ENCODE measurements at regions not wholly inside any gene's neighbourhood (a gene's known extent, or its start where the extent isn't known, plus 50 kb on each side); places are given as distances from the start of the nearest gene placed in this dataset.

DNA sequence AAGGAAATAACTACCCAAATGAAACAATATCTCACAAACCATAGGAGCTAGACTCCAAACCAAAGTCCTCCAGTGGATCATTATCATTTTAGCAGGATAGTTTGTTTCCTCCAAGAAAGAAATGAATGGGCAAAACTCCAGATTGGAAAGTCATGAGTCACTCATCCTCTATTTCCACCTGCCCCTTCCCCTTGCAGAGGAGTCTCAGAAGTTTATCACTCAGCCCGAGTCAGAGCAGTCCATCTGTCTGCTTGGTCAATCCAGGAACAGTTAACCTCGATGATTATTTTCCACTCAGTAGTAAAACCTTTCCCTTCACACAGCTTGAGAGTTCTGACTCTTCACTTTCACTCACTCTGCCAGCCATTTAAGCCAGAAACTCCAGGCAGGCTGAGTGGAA lies 462.2 kb downstream of the BCL11A start:
- H3K9me3 ChIP-seq: no peaks in the 10 kb centered on the region
- peak overlapping the region in 1 of 4 donors; percentile 62 for H3K27ac ChIP-seq
- peaks cover 0 to 10% (median 2%) of the 10 kb centered on the region in 4 donors for H3K4me1 ChIP-seq
- no peak for TF ChIP-seq POLR2A (IDR thresholded peaks at IDR 0.05)
- TF ChIP-seq, protein P1, sequence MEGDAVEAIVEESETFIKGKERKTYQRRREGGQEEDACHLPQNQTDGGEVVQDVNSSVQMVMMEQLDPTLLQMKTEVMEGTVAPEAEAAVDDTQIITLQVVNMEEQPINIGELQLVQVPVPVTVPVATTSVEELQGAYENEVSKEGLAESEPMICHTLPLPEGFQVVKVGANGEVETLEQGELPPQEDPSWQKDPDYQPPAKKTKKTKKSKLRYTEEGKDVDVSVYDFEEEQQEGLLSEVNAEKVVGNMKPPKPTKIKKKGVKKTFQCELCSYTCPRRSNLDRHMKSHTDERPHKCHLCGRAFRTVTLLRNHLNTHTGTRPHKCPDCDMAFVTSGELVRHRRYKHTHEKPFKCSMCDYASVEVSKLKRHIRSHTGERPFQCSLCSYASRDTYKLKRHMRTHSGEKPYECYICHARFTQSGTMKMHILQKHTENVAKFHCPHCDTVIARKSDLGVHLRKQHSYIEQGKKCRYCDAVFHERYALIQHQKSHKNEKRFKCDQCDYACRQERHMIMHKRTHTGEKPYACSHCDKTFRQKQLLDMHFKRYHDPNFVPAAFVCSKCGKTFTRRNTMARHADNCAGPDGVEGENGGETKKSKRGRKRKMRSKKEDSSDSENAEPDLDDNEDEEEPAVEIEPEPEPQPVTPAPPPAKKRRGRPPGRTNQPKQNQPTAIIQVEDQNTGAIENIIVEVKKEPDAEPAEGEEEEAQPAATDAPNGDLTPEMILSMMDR (IDR thresholded peaks at IDR 0.05): no peak
- H3K27me3 ChIP-seq: no peaks in the 10 kb centered on the region
- no peak overlapping the region for H3K4me3 ChIP-seq
- H3K36me3 ChIP-seq: no peaks in the 10 kb centered on the region
- DNase-seq: no peak

DNA sequence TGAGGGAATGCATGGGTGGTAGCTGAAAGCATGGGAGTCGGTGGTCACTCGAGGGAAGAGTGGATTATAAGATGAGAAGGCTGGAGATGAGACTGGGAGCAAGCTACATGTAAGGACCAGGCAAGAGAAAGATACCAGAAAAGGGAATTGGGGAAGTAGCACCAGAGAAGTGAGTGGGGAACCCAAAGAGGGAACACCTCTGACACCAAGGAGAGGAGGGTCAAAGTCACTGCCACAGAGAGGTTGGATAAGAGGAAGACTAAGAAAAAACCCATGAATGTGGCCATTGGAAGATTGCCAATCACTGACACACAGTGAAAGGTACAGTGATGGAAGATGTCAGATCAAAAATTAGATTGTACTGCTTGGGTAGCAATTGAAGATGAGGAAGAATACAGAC lies 473.9 kb downstream of the BCL11A start:
- no peak overlapping the region for H3K4me3 ChIP-seq
- H3K9me3 ChIP-seq: no peaks in the 10 kb centered on the region
- no peak for TF ChIP-seq POLR2A (IDR thresholded peaks at IDR 0.05)
- TF ChIP-seq, protein P1 (IDR thresholded peaks at IDR 0.05): no peak
- DNase-seq: no peak
- H3K4me1 ChIP-seq: no peaks in the 10 kb centered on the region
- H3K27ac ChIP-seq: no peak overlapping the region
- H3K27me3 ChIP-seq: no peaks in the 10 kb centered on the region
- H3K36me3 ChIP-seq: no peaks in the 10 kb centered on the region

DNA sequence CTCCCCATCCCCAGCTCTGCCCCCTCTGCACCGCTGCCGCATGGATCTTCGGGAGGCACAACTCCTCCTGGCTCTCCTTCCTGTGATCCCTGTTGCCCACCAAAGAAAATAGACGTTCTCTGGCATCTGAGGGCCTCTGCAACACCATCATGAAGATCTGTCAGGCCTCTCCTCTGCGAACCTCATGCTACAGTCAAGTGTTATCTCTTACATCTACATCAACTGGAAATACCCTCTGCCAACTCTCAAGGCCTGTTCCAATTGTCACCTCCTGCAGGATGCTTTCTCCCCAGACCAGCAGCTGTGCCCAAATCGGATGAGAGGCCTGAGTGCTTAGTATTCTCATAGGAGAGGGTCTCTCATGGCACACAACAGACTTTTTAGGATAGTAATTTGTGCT lies 478.4 kb downstream of the BCL11A start:
- no peak overlapping the region for H3K27ac ChIP-seq
- no peak overlapping the region for H3K4me3 ChIP-seq
- H3K4me1 ChIP-seq: no peaks in the 10 kb centered on the region
- no peak for TF ChIP-seq POLR2A (IDR thresholded peaks at IDR 0.05)
- TF ChIP-seq, protein P1 (IDR thresholded peaks at IDR 0.05): no peak
- no peaks in the 10 kb centered on the region for H3K27me3 ChIP-seq
- no peaks in the 10 kb centered on the region for H3K9me3 ChIP-seq
- no peak for DNase-seq
- H3K36me3 ChIP-seq: no peaks in the 10 kb centered on the region

DNA sequence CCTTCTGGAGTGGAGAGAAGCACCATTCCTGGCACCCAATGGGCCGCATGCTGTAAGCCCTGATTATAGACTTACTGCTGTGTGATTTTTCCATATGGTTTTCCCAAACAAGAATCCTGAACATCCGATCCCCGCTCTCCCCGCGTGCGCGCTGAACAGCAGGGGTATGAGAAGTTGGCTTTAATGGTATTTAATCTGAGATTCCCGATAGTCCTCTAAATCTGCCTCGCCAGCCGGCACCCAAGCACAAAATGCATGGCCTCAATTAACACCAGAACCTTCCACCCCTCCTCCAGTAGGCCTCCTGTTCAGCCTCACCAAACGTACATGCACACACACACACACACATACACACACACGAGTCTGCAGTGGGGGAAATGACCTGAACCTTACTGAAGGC lies 480.3 kb downstream of the BCL11A start:
- H3K36me3 ChIP-seq: no peaks in the 10 kb centered on the region
- no peaks in the 10 kb centered on the region for H3K9me3 ChIP-seq
- TF ChIP-seq, protein P1 (IDR thresholded peaks at IDR 0.05): no peak
- no peak for TF ChIP-seq POLR2A (IDR thresholded peaks at IDR 0.05)
- no peak overlapping the region for H3K27ac ChIP-seq
- no peaks in the 10 kb centered on the region for H3K4me1 ChIP-seq
- DNase-seq: no peak
- no peak overlapping the region for H3K4me3 ChIP-seq
- H3K27me3 ChIP-seq: no peaks in the 10 kb centered on the region

DNA sequence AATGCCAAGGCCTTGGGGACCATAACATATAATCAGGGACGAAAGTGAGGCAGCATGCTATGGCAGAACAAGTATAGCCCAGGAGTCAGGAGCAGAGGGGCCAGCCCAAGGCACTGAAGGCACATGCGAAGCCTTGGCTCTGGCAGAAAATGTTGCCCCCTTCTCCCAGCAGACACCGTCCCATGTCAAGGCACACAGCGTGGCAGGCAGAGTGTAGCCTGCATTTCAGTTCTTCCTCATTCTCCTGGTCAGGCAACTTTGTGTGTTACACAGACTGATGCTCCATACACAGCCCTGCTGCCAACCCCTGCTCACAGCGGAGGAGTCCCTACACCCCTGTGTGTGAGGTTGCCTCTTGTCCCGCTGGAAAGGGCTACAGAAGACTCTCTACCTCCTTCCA lies 480.8 kb downstream of the BCL11A start:
- no peaks in the 10 kb centered on the region for H3K36me3 ChIP-seq
- no peak overlapping the region for H3K27ac ChIP-seq
- no peaks in the 10 kb centered on the region for H3K4me1 ChIP-seq
- no peak overlapping the region for H3K4me3 ChIP-seq
- H3K27me3 ChIP-seq: no peaks in the 10 kb centered on the region
- DNase-seq: no peak
- TF ChIP-seq, protein P1 (IDR thresholded peaks at IDR 0.05): no peak
- TF ChIP-seq POLR2A (IDR thresholded peaks at IDR 0.05): no peak
- H3K9me3 ChIP-seq: no peaks in the 10 kb centered on the region

DNA sequence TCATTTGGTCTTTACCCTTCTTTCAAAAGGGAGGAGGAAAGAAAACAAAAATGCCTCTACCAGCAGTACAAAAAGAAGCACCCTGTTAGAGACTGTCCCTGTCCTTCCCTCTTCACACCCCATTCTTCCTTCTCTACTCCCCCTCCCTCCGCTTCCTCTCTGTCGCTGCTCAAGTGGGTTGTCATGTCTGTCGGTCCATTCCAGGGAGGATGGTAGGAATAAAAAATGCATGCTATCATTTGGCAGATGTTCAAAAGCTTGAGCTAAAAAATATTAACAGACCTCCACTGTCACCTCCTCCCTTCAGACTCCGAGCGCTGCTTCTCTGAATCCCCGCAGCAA lies 482.0 kb downstream of the BCL11A start:
- no peak overlapping the region for H3K4me3 ChIP-seq
- TF ChIP-seq, protein P1 (IDR thresholded peaks at IDR 0.05): no peak
- TF ChIP-seq POLR2A (IDR thresholded peaks at IDR 0.05): no peak
- H3K27ac ChIP-seq: no peak overlapping the region
- no peaks in the 10 kb centered on the region for H3K27me3 ChIP-seq
- H3K4me1 ChIP-seq: no peaks in the 10 kb centered on the region
- H3K9me3 ChIP-seq: no peaks in the 10 kb centered on the region
- DNase-seq: no peak
- no peaks in the 10 kb centered on the region for H3K36me3 ChIP-seq

Measured in Peyer's patch (tissue), 4 donors.